ENCODE measurements at regions not wholly inside any gene's neighbourhood (a gene's known extent, or its start where the extent isn't known, plus 50 kb on each side); places are given as distances from the start of the nearest gene placed in this dataset.

- no peak for DNase-seq (ENCODE audit: low read depth in 1 of 2, low spot score in 1 of 2)
- TF ChIP-seq CTCF (IDR thresholded peaks at IDR 0.05; ENCODE audit: insufficient read depth, low read length) = no peak
- no peak for TF ChIP-seq POLR2AphosphoS5 (IDR thresholded peaks at IDR 0.05; ENCODE audit: low read depth)
- no peak for TF ChIP-seq REST (IDR thresholded peaks at IDR 0.05; ENCODE audit: insufficient replicate concordance, low read depth)
- no peak for TF ChIP-seq SPI1 (IDR thresholded peaks at IDR 0.05; ENCODE audit: borderline replicate concordance, low read depth)
- no peak for TF ChIP-seq GABPA (IDR thresholded peaks at IDR 0.05; ENCODE audit: low read depth)
- Histone ChIP-seq H3K4me3 (replicated peaks; ENCODE audit: insufficient read depth, low read length) (no peak overlapping the region), H3K27me3 (ENCODE audit: insufficient read depth, poor library complexity, severe bottlenecking) (no peaks in the 10 kb centered on the region), H3K27ac (replicated peaks) (no peak overlapping the region)
Observed at GRCh38 chr2:122543815-122544214, 788.4 kb downstream of the TSN start.

GRCh38 chr2:122545821-122546220 lies 790.4 kb downstream of the TSN start:
- Histone ChIP-seq H3K4me3 (replicated peaks; ENCODE audit: insufficient read depth, low read length) (no peak overlapping the region), H3K27ac (replicated peaks) (no peak overlapping the region), H3K27me3 (ENCODE audit: insufficient read depth, poor library complexity, severe bottlenecking) (no peaks in the 10 kb centered on the region)
- no peak for DNase-seq (ENCODE audit: low read depth in 1 of 2, low spot score in 1 of 2)
- no peak for TF ChIP-seq POLR2AphosphoS5 (IDR thresholded peaks at IDR 0.05; ENCODE audit: low read depth)
- no peak for TF ChIP-seq CTCF (IDR thresholded peaks at IDR 0.05; ENCODE audit: insufficient read depth, low read length)
- no peak for TF ChIP-seq SPI1 (IDR thresholded peaks at IDR 0.05; ENCODE audit: borderline replicate concordance, low read depth)
- no peak for TF ChIP-seq GABPA (IDR thresholded peaks at IDR 0.05; ENCODE audit: low read depth)
- no peak for TF ChIP-seq REST (IDR thresholded peaks at IDR 0.05; ENCODE audit: insufficient replicate concordance, low read depth)

GRCh38 chr2:122562775-122563174 lies 807.3 kb downstream of the TSN start:
- TF ChIP-seq REST (IDR thresholded peaks at IDR 0.05; ENCODE audit: insufficient replicate concordance, low read depth) (no peak), CTCF (IDR thresholded peaks at IDR 0.05; ENCODE audit: insufficient read depth, low read length) (no peak), POLR2AphosphoS5 (IDR thresholded peaks at IDR 0.05; ENCODE audit: low read depth) (no peak)

More at GRCh38 chr2:122562775-122563174, 807.3 kb downstream of the TSN start:
- H3K4me3 ChIP-seq (replicated peaks; ENCODE audit: insufficient read depth, low read length) = no peak overlapping the region
- DNase-seq (ENCODE audit: low read depth in 1 of 2, low spot score in 1 of 2) = no peak
- no peaks in the 10 kb centered on the region for H3K27me3 ChIP-seq (ENCODE audit: insufficient read depth, poor library complexity, severe bottlenecking)
- no peak overlapping the region for H3K27ac ChIP-seq (replicated peaks)

All from HL-60 (cell line).